ENCODE measurements at regions not wholly inside any gene's neighbourhood (a gene's known extent, or its start where the extent isn't known, plus 50 kb on each side); places are given as distances from the start of the nearest gene placed in this dataset.

DNA sequence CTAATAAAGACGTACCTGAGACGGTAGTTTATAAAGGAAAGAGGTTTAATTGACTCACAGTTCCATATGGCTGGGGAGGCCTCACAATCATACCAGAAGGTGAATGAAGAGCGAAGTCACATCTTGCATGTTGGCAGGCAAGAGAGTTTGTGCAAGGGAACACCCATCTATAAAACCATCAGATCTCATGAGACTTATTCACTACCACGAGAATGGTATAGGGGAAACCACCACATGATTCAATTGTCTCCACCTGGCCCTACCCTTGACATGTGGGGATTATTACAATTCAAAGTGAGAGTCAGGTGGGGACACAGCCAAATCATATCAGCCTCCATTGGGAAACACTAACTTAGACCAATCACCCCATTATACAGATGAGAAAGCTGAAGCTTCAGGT lies 81.4 kb downstream of the SKA1 start:
- in situ Hi-C loops (cut with MboI; ENCODE audit: low sequenced_read_pairs in 4 of 4) (no loop called here), intact Hi-C loops (cut with DNase I; ENCODE audit: low total_unique reads) (no loop called here)
- Histone ChIP-seq H3K27ac (no peak overlapping the region), H3K27me3 (no peaks in the 10 kb centered on the region), H3K36me3 (no peaks in the 10 kb centered on the region), H3K9me3 (no peaks in the 10 kb centered on the region), H3K4me3 (no peak overlapping the region), H3K4me1 (no peaks in the 10 kb centered on the region)
- TF ChIP-seq, protein P1, sequence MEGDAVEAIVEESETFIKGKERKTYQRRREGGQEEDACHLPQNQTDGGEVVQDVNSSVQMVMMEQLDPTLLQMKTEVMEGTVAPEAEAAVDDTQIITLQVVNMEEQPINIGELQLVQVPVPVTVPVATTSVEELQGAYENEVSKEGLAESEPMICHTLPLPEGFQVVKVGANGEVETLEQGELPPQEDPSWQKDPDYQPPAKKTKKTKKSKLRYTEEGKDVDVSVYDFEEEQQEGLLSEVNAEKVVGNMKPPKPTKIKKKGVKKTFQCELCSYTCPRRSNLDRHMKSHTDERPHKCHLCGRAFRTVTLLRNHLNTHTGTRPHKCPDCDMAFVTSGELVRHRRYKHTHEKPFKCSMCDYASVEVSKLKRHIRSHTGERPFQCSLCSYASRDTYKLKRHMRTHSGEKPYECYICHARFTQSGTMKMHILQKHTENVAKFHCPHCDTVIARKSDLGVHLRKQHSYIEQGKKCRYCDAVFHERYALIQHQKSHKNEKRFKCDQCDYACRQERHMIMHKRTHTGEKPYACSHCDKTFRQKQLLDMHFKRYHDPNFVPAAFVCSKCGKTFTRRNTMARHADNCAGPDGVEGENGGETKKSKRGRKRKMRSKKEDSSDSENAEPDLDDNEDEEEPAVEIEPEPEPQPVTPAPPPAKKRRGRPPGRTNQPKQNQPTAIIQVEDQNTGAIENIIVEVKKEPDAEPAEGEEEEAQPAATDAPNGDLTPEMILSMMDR (IDR thresholded peaks at IDR 0.05 in 4 of 5, conservative IDR thresholded peaks at IDR 0.05 in 1 of 5) = no peak
- no peak for TF ChIP-seq POLR2A (IDR thresholded peaks at IDR 0.05)
- DNase-seq (no peak), ATAC-seq (no peak)

DNA sequence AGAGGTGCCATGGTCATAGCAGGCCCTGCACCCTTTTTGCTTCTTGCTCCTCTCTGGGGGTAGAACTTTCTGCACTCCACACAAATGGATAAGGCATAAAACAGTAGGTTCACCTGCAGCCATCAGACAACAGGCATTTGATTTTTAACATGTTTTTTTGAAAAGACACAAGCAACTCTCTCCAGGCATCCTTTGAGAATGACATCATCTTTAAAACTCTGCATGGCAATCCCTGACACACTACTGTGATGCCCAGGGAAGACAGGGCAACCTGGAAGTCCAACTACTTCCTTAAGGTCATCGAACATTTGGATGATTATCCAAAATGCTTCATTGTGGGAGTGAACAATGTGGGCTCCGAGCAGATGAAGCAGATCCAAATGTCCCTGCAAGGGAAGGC lies 82.8 kb downstream of the SKA1 start:
- in situ Hi-C loops (cut with MboI; ENCODE audit: low sequenced_read_pairs in 4 of 4) = no loop called here
- H3K9me3 ChIP-seq = no peaks in the 10 kb centered on the region

DNA sequence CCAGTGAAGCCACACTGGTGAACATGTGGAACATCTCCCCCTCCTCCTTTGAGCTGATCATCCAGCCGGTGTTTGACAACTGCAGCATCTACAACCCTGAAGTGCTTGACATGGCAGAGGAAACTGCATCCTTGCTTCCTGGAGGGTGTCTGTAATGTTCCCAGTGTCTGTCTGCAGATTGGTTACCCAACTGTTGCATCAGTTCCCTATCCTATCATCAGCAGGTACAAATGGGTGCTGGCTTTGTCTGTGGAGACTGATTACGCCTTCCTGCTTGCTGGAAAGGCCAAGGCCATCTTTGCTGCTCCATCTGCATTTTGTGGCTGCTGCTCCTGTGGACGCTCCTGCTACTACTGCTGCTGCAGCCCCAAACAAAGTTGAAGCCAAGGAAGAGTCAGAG lies 83.5 kb downstream of the SKA1 start:
- no peaks in the 10 kb centered on the region for H3K27me3 ChIP-seq
- intact Hi-C loops (cut with DNase I; ENCODE audit: low total_unique reads) = no loop called here
- H3K4me3 ChIP-seq = no peak overlapping the region
- ATAC-seq (no peak), DNase-seq (no peak)
- H3K9me3 ChIP-seq = no peaks in the 10 kb centered on the region
- no peaks in the 10 kb centered on the region for H3K36me3 ChIP-seq
- H3K27ac ChIP-seq = no peak overlapping the region
- in situ Hi-C loops (cut with MboI; ENCODE audit: low sequenced_read_pairs in 4 of 4) = no loop called here
- H3K4me1 ChIP-seq = no peaks in the 10 kb centered on the region
- TF ChIP-seq POLR2A (IDR thresholded peaks at IDR 0.05) = no peak
- TF ChIP-seq, protein P1 (IDR thresholded peaks at IDR 0.05 in 4 of 5, conservative IDR thresholded peaks at IDR 0.05 in 1 of 5) = no peak

More for the DNA sequence above, 82.8 kb downstream of the SKA1 start:
- ATAC-seq (no peak), DNase-seq (no peak)
- intact Hi-C loops (cut with DNase I; ENCODE audit: low total_unique reads) = no loop called here
- Histone ChIP-seq H3K4me1 (no peaks in the 10 kb centered on the region), H3K36me3 (no peaks in the 10 kb centered on the region), H3K27me3 (no peaks in the 10 kb centered on the region), H3K4me3 (no peak overlapping the region), H3K27ac (no peak overlapping the region)
- TF ChIP-seq, protein P1 (IDR thresholded peaks at IDR 0.05 in 4 of 5, conservative IDR thresholded peaks at IDR 0.05 in 1 of 5) = no peak
- TF ChIP-seq POLR2A (IDR thresholded peaks at IDR 0.05) = no peak

DNA sequence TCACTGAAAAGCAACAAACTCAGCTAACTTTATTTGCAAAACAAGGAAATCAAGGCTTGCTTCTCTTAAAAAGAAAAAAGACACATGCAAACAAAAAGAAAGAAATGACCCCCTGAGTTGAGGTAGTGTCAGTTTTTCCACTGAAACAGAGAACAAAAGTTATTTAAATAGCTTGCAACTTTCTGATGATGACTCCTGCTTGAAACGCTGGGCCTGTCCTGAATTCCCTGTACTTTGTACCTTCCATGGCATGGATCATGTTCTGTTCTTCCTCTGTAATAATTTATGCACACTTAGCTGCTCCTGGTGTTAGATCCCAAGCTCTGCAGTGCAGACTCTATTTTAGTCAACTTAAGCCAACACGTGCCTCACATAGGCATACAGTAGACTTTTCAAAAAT lies 84.0 kb downstream of the SKA1 start:
- TF ChIP-seq POLR2A (IDR thresholded peaks at IDR 0.05) = no peak
- TF ChIP-seq, protein P1 (IDR thresholded peaks at IDR 0.05 in 4 of 5, conservative IDR thresholded peaks at IDR 0.05 in 1 of 5) = no peak
- no peaks in the 10 kb centered on the region for H3K9me3 ChIP-seq
- H3K27me3 ChIP-seq = no peaks in the 10 kb centered on the region
- ATAC-seq (no peak), DNase-seq (no peak)
- intact Hi-C loops (cut with DNase I; ENCODE audit: low total_unique reads) (no loop called here), in situ Hi-C loops (cut with MboI; ENCODE audit: low sequenced_read_pairs in 4 of 4) (no loop called here)
- H3K36me3 ChIP-seq = no peaks in the 10 kb centered on the region
- H3K4me3 ChIP-seq = no peak overlapping the region
- H3K4me1 ChIP-seq = no peaks in the 10 kb centered on the region
- H3K27ac ChIP-seq = no peak overlapping the region

DNA sequence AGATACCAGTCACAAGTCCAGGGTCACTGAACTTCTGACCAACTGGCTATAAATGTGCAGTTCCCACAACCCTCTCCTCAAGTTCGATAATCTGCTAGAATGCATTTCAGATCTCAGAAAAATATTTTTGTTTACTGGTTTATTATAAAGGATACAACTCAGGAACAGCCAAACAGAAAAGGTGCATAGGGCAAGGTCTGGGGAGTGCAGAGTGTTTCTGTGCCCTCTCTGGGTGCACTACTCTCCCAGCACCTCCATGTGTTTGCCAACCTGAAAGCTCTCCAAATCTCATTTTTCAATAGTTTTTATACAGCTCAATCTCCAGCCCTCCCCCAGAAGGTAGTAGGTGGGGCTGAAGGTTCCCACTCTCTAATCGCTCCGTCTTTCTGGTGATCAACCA lies 85.2 kb downstream of the SKA1 start:
- in situ Hi-C loops (cut with MboI; ENCODE audit: low sequenced_read_pairs in 4 of 4) (no loop called here), intact Hi-C loops (cut with DNase I; ENCODE audit: low total_unique reads) (no loop called here)
- H3K4me1 ChIP-seq = no peaks in the 10 kb centered on the region
- DNase-seq = no peak
- H3K27me3 ChIP-seq = no peaks in the 10 kb centered on the region
- H3K27ac ChIP-seq = no peak overlapping the region
- no peak for TF ChIP-seq POLR2A (IDR thresholded peaks at IDR 0.05)
- TF ChIP-seq, protein P1 (IDR thresholded peaks at IDR 0.05 in 4 of 5, conservative IDR thresholded peaks at IDR 0.05 in 1 of 5) = no peak
- H3K9me3 ChIP-seq = no peaks in the 10 kb centered on the region
- H3K36me3 ChIP-seq = no peaks in the 10 kb centered on the region
- H3K4me3 ChIP-seq = no peak overlapping the region
- no peak for ATAC-seq
